GM12872 (cell line): ENCODE measurements at regions not wholly inside any gene's neighbourhood (a gene's known extent, or its start where the extent isn't known, plus 50 kb on each side); places are given as distances from the start of the nearest gene placed in this dataset.

Experiments used
- TF ChIP-seq, protein P1 (sequence below): IDR thresholded peaks from 3 replicates; pipeline ENCODE4 v1.5.1; 2011; ENCODE audit warnings: low read depth, mild to moderate bottlenecking, low read length, moderate library complexity; ENCODE audit not compliant: insufficient read depth

DNA sequence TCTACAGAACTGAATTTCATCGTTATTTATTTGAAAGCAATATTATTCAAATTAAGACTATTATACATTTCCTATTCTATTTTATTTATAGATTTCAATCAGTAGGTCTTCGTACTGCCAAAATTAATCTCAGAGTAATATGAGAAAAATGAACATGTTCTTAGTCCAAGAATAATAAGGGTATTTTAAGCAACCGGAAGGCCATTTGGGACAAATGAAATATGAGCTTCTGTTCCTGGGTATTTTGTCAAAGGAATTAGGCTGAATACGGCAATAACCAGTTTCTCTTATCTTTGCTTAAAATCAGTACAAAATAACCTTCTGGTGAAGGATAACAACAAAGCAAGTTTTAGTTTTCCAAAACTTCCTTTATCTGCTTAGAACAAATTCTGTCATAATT is 410.3 kb upstream of the PRR16 start:
- TF ChIP-seq, protein P1, sequence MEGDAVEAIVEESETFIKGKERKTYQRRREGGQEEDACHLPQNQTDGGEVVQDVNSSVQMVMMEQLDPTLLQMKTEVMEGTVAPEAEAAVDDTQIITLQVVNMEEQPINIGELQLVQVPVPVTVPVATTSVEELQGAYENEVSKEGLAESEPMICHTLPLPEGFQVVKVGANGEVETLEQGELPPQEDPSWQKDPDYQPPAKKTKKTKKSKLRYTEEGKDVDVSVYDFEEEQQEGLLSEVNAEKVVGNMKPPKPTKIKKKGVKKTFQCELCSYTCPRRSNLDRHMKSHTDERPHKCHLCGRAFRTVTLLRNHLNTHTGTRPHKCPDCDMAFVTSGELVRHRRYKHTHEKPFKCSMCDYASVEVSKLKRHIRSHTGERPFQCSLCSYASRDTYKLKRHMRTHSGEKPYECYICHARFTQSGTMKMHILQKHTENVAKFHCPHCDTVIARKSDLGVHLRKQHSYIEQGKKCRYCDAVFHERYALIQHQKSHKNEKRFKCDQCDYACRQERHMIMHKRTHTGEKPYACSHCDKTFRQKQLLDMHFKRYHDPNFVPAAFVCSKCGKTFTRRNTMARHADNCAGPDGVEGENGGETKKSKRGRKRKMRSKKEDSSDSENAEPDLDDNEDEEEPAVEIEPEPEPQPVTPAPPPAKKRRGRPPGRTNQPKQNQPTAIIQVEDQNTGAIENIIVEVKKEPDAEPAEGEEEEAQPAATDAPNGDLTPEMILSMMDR, result no peak

DNA sequence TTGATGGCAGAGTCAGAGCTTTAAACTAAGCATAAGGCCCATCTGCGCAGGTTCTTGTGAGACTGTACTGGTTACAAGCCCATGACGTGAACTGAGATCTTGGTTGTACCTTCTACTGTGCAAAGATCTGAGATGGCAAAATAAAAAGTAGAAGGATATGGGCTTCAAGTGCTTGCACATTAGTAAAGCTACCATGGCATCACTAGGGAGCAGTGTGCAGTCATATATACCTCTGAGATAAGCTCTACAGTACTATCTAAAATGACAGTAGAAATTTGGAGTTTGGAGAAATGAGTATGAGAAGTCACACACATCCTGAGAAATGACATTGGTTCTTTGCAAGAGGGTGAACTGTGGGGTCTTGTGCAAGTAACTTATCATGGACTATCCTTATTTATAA is 408.2 kb upstream of the PRR16 start:
- TF ChIP-seq, protein P1, result no peak

DNA sequence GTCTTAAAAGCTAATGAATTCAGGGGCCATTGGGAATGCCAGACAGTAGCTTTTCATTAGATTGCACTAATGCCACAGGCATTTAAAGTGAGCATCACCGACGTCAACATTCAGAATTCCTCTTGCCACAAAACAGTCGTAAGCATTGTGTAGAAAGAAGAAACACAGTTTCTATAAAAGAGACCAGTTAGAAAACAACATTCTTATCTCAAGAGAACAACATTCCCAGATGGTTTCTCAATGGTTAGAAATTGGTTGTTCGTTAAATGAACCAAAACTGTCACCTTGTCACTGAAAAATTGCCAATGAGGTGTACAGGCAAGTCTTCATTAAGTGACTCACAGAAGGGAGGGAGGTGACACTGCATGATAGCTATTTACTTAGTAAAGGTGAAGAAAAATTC is 401.6 kb upstream of the PRR16 start:
- TF ChIP-seq, protein P1, result no peak

DNA sequence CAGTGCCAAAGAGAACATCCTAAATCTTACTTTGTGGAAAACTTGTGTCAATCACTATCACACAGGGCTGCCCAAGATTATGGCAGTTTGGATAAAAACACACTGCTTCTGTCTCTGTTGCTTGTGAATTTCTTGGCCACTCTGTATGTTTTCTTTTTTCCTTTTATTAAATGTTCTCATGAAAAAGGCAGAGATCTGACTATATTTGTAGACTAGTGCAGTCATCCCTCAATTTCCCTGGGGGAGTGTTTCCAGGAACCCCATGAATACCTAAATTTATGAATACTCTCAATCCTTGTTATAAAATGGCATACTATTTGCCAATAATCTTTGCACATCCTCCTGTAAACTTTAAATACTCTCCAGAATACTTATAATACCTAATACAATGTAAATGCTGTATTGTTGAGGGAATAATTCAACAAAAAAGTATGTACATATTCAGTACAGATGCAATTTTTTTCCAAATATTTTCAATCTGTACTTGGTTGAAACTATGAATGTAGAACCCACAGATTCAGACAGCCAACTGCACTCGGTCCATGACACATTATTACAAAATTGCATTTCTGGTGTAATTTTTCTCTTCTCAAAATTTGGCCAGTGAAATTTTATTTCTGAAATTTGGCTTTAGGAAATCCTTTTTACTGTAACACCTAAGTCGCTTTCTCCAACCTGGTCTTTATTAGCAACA is 391.9 kb upstream of the PRR16 start:
- TF ChIP-seq, protein P1, result no peak

DNA sequence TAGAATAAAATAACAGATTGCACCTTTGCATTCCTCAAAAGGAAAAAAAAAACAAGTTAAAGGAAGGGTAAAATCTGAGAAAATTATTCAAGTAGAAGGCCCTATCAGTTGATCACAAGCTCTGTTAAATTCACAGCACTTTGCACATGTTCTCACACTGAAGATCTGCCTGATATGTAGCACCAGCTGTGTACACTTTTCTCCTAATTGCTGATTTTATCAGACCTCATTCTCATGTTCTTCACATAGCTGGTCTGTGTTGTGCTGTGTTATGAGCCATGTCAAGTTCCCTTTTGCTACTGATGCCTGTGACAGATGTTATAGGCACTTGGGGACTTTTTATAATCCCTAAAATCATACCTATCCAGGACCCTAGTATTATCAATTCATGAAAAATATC is 390.4 kb upstream of the PRR16 start:
- TF ChIP-seq, protein P1, result no peak

DNA sequence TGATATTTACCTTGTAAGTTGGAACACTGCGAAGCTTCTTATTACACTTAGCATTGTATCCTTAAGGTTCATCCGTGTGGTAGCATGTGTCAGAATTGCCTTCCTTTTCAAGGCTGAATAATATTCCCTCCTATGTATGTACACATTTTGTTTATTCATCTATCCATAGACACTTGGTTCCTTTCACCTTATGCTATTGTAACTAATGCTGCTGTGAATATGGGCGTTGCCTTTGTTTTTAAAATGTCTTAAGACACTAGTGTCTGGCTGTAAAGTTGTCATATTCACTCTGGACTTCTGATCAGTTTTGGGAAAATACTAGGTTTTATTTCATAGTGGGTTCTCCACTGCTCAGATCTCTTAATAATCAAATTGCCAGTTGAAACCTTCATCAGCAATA is 383.3 kb upstream of the PRR16 start:
- TF ChIP-seq, protein P1, result no peak

DNA sequence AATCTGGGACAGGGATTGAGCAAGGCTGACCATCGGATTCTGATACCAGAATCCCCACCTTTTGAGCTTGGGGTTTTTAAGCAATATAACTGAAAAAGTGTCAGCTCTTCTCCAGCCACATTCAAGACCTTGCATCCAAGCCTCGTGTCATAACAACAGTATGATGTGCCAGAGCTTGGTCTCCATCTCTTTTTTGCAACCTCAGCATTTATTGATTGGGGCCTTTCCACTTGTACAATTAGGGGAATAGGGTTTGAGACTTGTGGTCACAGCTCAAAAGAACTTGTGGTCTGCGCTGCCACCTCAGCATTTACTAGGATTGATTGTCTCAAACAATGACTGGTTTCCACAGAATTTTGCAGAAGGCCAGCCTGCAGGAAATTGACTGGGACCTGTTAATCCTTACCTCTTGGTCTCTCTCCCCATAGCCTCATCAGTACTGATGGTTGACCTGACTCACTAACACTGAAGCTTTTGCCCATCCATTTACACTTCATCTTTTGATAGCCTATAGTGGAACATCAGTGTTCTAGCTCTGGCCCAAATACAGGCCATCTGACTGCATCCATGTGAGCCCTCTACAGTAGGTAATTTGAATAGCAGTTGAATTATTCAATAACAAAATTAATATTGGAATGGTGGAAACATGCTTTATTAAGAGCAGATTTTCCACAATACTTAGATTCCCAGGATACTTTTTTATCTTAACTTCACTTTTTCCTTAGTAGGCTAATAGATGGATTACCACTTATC is 381.6 kb upstream of the PRR16 start:
- TF ChIP-seq, protein P1, result 0 out of 3 replicates have a peak, but pooled peaks have one; percentile 1
